CD14-positive monocyte (primary cell): ENCODE measurements at regions not wholly inside any gene's neighbourhood (a gene's known extent, or its start where the extent isn't known, plus 50 kb on each side); places are given as distances from the start of the nearest gene placed in this dataset.
"Not testable (repeated sequence)": the region's sequence is repeated elsewhere in the genome, so short reads cannot be mapped to it uniquely, and the experiment has no call there.

Experiments used
- DNase-seq, 3 donors: peaks; one replicate each; pipeline ENCODE4 v3.0.0-alpha.2; 2011 to 2022
- H2AFZ ChIP-seq: 2 replicates; pipeline ENCODE4 v1.6.0; 2012; ENCODE audit warnings: mild to moderate bottlenecking, low read depth, low read length, inconsistent platforms; ENCODE audit not compliant: insufficient read depth, poor library complexity, severe bottlenecking
- H3K27ac ChIP-seq, 2 donors: 1 replicate in 1 of 2; 2 replicates in 1 of 2; pipeline ENCODE4 v1.5.1; 2012 to 2013; ENCODE audit warnings: low read length in 2 of 2, control low read depth in 1 of 2, inconsistent platforms in 1 of 2, low read depth in 1 of 2, mild to moderate bottlenecking in 1 of 2
- H3K27me3 ChIP-seq, 2 donors: one replicate each; pipeline versions ENCODE4 v1.6.0 to v1.6.1; 2011 to 2013; ENCODE audit warnings: low read length in 2 of 2; ENCODE audit not compliant: control insufficient read depth in 2 of 2, insufficient read depth in 2 of 2
- H3K36me3 ChIP-seq, 2 donors: replicated peaks in 1 of 2; 1 replicate in 1 of 2; 2 replicates in 1 of 2; pipeline versions ENCODE4 v1.5.1 to v1.6.1; 2012 to 2013; ENCODE audit warnings: low read length in 2 of 2, control low read depth in 1 of 2, inconsistent platforms in 1 of 2, mild to moderate bottlenecking in 1 of 2; ENCODE audit not compliant: insufficient read depth in 2 of 2, control insufficient read depth in 1 of 2
- H3K4me1 ChIP-seq, 2 donors: 1 replicate in 1 of 2; 2 replicates in 1 of 2; pipeline versions ENCODE4 v1.5.1 to v1.6.1; 2012 to 2013; ENCODE audit warnings: low read length in 2 of 2, control low read depth in 1 of 2, inconsistent platforms in 1 of 2, mild to moderate bottlenecking in 1 of 2, moderate library complexity in 1 of 2; ENCODE audit not compliant: insufficient read depth in 2 of 2, control insufficient read depth in 1 of 2
- H3K4me2 ChIP-seq: replicated peaks from 2 replicates; pipeline ENCODE3; 2012; ENCODE audit warnings: low read length, moderate library complexity, mild to moderate bottlenecking; ENCODE audit not compliant: poor library complexity, severe bottlenecking; ENCODE audit errors: extremely low read depth
- H3K4me3 ChIP-seq, 3 experiments: fragments of 200-600 bp in 1 of 3; sonication (generic) in 1 of 3; replicated peaks in 1 of 3; 1 replicate in 2 of 3; 2 replicates in 1 of 3; pipeline ENCODE4 v1.5.1; 2011 to 2013; ENCODE audit warnings: low read length in 3 of 3, mild to moderate bottlenecking in 3 of 3, control low read depth in 2 of 3, low read depth in 2 of 3, inconsistent platforms in 1 of 3, moderate library complexity in 1 of 3
- H3K79me2 ChIP-seq: 2 replicates; pipeline ENCODE4 v1.6.0; 2012; ENCODE audit warnings: mild to moderate bottlenecking, control low read depth, inconsistent platforms, low read length, moderate library complexity; ENCODE audit not compliant: insufficient read depth
- H3K9ac ChIP-seq: 2 replicates; pipeline ENCODE4 v1.6.0; 2017; ENCODE audit warnings: low read length, mild to moderate bottlenecking; ENCODE audit not compliant: insufficient read depth, poor library complexity, severe bottlenecking
- H3K9me3 ChIP-seq, 2 donors: replicated peaks in 1 of 2; 1 replicate in 1 of 2; 2 replicates in 1 of 2; pipeline versions ENCODE4 v1.5.1 to v1.6.1; 2012 to 2013; ENCODE audit warnings: low read length in 2 of 2, control low read depth in 1 of 2; ENCODE audit not compliant: control insufficient read depth in 1 of 2, insufficient read depth in 1 of 2
- H4K20me1 ChIP-seq: 2 replicates; pipeline ENCODE4 v1.6.0; 2012; ENCODE audit warnings: mild to moderate bottlenecking, low read length, control low read depth, moderate library complexity; ENCODE audit not compliant: insufficient read depth
- H3K27ac Mint-ChIP-seq, 7 donors: one replicate each; pipeline ENCODE4 v1.8.0; 2020; ENCODE audit warnings: mild to moderate bottlenecking in 7 of 7, mixed read lengths in 7 of 7, moderate library complexity in 6 of 7, inconsistent platforms in 2 of 7
- H3K27me3 Mint-ChIP-seq, 3 donors: one replicate each; pipeline ENCODE4 v1.8.0; 2021 to 2022; ENCODE audit warnings: low read depth in 3 of 3, mild to moderate bottlenecking in 3 of 3, mixed read lengths in 3 of 3, moderate library complexity in 3 of 3, inconsistent platforms in 1 of 3
- H3K36me3 Mint-ChIP-seq, 2 donors: one replicate each; pipeline ENCODE4 v1.8.0; 2020; ENCODE audit warnings: mixed read lengths in 2 of 2, inconsistent platforms in 1 of 2, mild to moderate bottlenecking in 1 of 2
- H3K4me1 Mint-ChIP-seq: one replicate; pipeline ENCODE4 v1.8.0; 2020; ENCODE audit warnings: mild to moderate bottlenecking, mixed read lengths
- H3K4me3 Mint-ChIP-seq, 2 donors: one replicate each; pipeline ENCODE4 v1.8.0; 2020; ENCODE audit warnings: mild to moderate bottlenecking in 2 of 2, mixed read lengths in 2 of 2, moderate library complexity in 1 of 2
- H3K9me3 Mint-ChIP-seq, 7 donors: one replicate each; pipeline ENCODE4 v1.8.0; 2020 to 2022; ENCODE audit warnings: mixed read lengths in 7 of 7, mild to moderate bottlenecking in 6 of 7, moderate library complexity in 6 of 7, inconsistent platforms in 2 of 7
- CTCF ChIP-seq: fragments of 200-600 bp; IDR thresholded peaks from one replicate; pipeline ENCODE4 v1.8.0; 2022; ENCODE audit warnings: antibody characterized with exemption, mild to moderate bottlenecking
- WGBS: methylation state at CpG from one replicate; pipeline ENCODE4 v1.1.5; 2013; ENCODE audit warnings: missing lambda C conversion rate; ENCODE audit not compliant: insufficient coverage; 5-methylcytosine and 5-hydroxymethylcytosine counted together
- intact Hi-C, 2 donors: fragments of 100-400 bp; cut with micrococcal nuclease; formaldehyde crosslinking; loops; one replicate each; pipeline versions ENCODE4 v1.15.0 to v1.15.1; 2023

- no peaks in the 10 kb centered on the region for H4K20me1 ChIP-seq
- no peaks in the 10 kb centered on the region for H3K27me3 ChIP-seq
- no peak for DNase-seq
- Mint-ChIP-seq H3K9me3 (peaks cover 0 to 10% (median 5%) of the 10 kb centered on the region in 7 donors), H3K27ac (no peak overlapping the region), H3K27me3 (no peaks in the 10 kb centered on the region), H3K4me3 (no peak overlapping the region), H3K4me1 (no peaks in the 10 kb centered on the region), H3K36me3 (no peaks in the 10 kb centered on the region)
- no peak overlapping the region for H3K9ac ChIP-seq
- no peaks in the 10 kb centered on the region for H3K36me3 ChIP-seq
- no peak overlapping the region for H2AFZ ChIP-seq
- H3K4me2 ChIP-seq, result no peak overlapping the region
- intact Hi-C loops, result no loop called here
- H3K4me3 ChIP-seq, result no peak overlapping the region
- no peak overlapping the region for H3K27ac ChIP-seq
- no peak for TF ChIP-seq CTCF
- peaks cover 0 to 5% of the 10 kb centered on the region in 2 donors for H3K9me3 ChIP-seq
- 94% methylated on average over 17 of the region's 25 CpGs for WGBS
- no peaks in the 10 kb centered on the region for H3K4me1 ChIP-seq
- no peaks in the 10 kb centered on the region for H3K79me2 ChIP-seq
Observed at GRCh38 chr14:106460916-106461315, 934.5 kb downstream of the TMEM121 start.

- H3K27me3 Mint-ChIP-seq, result not testable (repeated sequence)
Observed at GRCh38 chr14:106466483-106466882, 940.1 kb downstream of the TMEM121 start.

GRCh38 chr14:106468869-106469268, 942.5 kb downstream of the TMEM121 start:
- H3K36me3 Mint-ChIP-seq, H3K4me1 ChIP-seq, DNase-seq, H3K36me3 ChIP-seq, H3K27ac ChIP-seq, H3K9me3 ChIP-seq, H3K79me2 ChIP-seq, H3K9me3 Mint-ChIP-seq, H3K4me3 Mint-ChIP-seq, H3K27me3 Mint-ChIP-seq, intact Hi-C loops, H3K4me2 ChIP-seq, H3K9ac ChIP-seq, H2AFZ ChIP-seq, H3K27ac Mint-ChIP-seq, H4K20me1 ChIP-seq, H3K4me3 ChIP-seq, H3K27me3 ChIP-seq, H3K4me1 Mint-ChIP-seq: not testable (repeated sequence)
- WGBS, result 80% methylated on average over 1 of the region's 4 CpGs

More at GRCh38 chr14:106466483-106466882, 940.1 kb downstream of the TMEM121 start:
- H3K4me3 Mint-ChIP-seq, H3K36me3 Mint-ChIP-seq, H3K4me2 ChIP-seq, H3K36me3 ChIP-seq, H3K79me2 ChIP-seq, H2AFZ ChIP-seq, H3K9me3 Mint-ChIP-seq, intact Hi-C loops, H4K20me1 ChIP-seq, H3K27me3 ChIP-seq, H3K27ac ChIP-seq, H3K9ac ChIP-seq, DNase-seq, H3K4me3 ChIP-seq, H3K4me1 Mint-ChIP-seq, H3K9me3 ChIP-seq, H3K27ac Mint-ChIP-seq, H3K4me1 ChIP-seq: not testable (repeated sequence)
- WGBS, result no CpG with 5 or more reads among the region's 4 CpGs

GRCh38 chr14:106470028-106470427, 943.6 kb downstream of the TMEM121 start:
- H3K4me2 ChIP-seq, H3K9ac ChIP-seq, H3K27ac Mint-ChIP-seq, H3K27me3 ChIP-seq, H3K27ac ChIP-seq, H4K20me1 ChIP-seq, H3K27me3 Mint-ChIP-seq, H3K36me3 ChIP-seq, H3K36me3 Mint-ChIP-seq, H2AFZ ChIP-seq, DNase-seq, H3K4me1 ChIP-seq, H3K9me3 ChIP-seq, H3K9me3 Mint-ChIP-seq, intact Hi-C loops, H3K4me1 Mint-ChIP-seq, H3K79me2 ChIP-seq, H3K4me3 ChIP-seq: not testable (repeated sequence)
- peak overlapping the region in 1 of 2 donors; percentile 42 for H3K4me3 Mint-ChIP-seq
- no CpG with 5 or more reads among the region's 3 CpGs for WGBS
